Activated CD8-positive, alpha-beta memory T cell treated with anti-CD3 and anti-CD28 coated beads, Interleukin-2, amount 50 U/mL, for 24 hours (primary cell): ENCODE measurements at regions not wholly inside any gene's neighbourhood (a gene's known extent, or its start where the extent isn't known, plus 50 kb on each side); places are given as distances from the start of the nearest gene placed in this dataset.
"Not testable (repeated sequence)": the region's sequence is repeated elsewhere in the genome, so short reads cannot be mapped to it uniquely, and the experiment has no call there.

Source experiments
- DNase-seq: peaks from one replicate; pipeline ENCODE4 v3.0.0-alpha.2; 2020; ENCODE audit errors: extremely low read depth

GRCh38 chr22:48778308-48779195, 1049.1 kb downstream of the BRD1 start:
- no peak for DNase-seq

DNA sequence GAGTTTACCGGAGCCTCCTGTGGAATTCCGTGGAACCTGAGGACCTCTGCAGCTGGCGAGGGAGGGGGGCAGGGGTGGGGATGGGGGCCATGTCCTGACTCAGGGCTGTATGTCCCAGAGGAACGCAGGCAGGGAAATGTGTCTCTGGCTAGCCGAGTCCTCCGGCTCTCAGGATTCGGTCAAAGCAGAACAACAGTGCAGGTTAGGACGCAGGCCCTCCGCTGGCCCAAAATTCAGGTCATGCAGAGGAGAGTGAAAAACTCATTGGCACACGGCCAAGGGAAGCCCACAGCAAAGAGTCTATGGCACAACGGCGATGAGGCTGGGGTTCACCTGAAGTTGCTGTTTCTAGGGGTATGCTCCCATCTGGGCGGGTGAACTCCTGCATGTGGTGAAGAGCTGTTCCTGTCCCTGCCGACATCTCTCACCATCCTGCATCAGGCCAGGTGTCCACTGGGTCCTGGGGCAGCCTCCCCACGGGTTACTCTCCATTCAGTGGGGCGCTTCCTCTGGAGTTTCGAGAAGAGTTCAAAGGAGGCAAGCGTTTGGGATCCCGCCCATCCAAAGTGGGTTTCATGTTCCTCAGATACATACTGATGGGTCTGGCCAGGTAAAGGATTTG, 1055.3 kb downstream of the BRD1 start:
- no peak for DNase-seq

DNA sequence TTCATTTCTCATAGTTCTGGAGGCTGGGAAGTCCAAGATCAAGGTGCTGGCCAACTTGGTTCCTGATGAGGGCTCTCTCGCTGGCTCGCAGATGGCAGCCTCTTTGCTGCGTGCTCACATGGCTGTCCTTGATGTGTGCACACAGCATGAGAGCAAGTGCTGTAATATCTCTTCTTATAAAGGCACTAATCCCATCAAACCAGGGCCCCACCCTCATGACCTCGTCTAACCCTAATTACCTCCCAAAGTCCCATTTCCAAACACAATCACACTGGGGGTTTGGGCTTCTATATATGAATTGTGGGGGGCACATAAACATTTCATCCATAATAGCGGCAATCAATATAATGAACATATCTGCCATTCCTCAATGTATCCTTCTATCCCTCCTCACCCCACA, 1062.1 kb downstream of the BRD1 start:
- DNase-seq, result no peak

DNA sequence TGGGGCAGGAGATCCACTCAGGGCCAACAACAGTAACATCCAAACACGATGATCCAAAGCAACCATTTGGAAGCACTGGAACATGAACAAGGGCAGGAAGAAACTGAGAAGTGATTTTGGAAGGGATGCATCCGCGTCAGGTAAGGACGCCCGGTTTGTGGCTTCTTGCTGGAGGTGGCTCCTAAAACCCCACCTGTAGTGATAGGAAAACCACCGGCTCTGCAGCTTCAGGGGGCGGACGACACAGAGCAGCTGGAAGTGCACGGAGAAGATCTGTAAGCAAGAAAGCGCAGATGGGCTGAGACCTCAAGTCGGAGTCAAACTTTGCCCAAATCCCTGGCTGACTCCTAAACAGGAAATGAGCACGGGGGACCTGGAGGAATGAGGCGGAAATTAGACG, 1066.1 kb downstream of the BRD1 start:
- no peak for DNase-seq

GRCh38 chr22:48760481-48761390, 1066.9 kb downstream of the BRD1 start:
- DNase-seq, result no peak

DNA sequence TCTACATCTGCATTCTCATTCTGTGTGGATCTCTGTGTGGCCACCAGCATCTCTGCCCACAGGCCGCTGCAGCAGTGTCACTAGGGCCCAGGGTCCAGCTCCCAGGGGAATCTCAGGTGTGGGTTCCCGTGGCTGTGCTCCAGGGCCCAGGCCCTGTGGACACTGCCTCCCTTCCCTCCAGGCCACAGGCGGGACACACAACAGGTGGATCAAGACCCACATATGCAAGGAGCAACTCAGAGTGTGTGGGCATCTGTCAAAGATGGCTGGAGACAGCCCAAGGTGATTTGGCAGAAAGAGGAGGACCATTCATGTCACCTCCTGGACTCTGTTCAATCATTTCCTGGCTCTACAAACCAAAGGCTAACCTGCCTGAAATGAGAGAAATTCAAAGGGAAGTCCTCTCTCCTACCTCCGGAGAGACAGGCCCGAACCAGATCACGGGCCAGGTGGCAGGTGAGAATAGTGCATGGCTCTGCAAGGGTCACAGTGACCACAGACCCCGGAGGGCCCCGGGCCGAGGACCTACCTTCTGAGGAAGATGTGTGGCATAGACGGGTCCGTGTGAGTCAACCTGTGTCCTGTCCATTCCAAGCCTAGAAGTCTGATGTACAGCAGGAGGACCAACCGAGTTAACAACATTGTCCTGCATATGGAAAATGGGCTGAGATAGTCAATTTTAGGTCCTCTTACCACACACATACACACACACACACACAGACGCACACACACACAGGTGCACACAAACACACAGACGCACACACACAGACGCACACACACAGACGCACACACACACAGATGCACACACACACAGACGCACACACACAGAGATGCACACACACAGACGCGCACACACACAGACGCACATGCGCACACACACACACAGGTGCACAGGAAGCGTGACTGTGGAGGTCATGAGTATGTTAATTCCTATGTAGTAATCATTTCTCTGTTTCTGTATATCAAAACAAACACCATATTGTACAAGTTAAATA, 1068.5 kb downstream of the BRD1 start:
- no peak for DNase-seq

DNA sequence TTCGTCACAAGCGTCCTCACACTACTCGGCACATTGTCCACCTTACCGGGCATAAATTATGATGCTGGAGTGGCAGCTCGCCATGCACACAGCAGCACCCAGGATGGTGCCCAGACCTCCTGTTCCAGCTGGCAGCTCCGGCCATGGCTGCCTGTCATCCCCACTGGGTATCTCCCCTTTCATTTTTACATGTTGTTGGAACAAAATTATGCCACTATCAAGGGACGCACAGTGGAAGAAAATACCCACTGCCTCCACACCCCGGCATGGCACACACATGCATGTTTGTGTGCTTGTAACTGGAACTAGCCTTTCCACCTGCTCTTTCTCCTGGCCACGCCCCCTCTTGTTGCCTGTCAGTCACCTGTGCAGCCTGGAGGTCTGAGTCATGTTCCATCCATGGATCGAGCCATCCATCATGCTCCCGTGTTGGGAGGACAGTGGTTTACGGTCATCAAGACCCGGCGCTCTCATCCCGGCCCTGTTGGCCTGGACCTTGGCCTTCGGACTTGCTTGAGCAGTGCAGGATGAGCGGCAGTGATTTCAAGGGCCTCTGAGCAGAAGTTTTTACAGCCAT, 1069.6 kb downstream of the BRD1 start:
- no peak for DNase-seq

DNA sequence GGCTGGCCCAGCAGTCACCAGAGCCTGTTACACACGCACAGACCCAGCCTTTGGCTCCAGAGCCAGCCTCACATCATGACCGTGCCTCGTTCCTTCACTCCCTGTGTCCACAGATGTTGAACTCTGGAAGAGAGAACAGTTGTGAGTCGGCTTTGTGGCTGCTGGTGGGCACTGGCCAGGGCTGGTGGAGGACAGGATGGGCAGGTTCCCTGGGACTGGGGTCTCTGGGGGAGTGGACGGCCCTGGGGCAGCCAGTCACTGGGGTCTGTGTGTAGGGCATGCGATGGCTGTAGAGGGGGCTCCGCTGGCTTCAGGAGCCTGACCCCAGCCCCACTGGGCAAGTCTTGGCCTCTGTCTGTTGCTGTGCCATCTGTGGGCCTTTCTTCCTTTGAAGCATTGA, 1070.1 kb downstream of the BRD1 start:
- DNase-seq, result no peak

DNA sequence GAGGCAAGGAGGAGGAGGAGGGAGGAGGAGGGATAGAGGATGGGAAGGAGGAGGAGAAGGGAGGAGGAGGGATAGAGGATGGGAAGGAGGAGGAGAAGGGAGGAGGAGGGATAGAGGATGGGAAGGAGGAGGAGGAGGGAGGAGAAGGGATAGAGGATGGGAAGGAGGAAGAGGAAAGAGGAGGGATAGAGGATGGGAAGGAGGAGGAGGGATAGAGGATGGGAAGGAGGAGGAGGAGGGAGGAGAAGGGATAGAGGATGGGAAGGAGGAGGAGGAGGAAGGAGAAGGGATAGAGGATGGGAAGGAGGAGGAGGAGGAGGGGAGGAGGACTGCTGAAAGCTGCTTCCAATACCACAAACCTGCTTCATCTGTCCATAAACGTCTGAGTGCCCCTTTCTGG, 1070.5 kb downstream of the BRD1 start:
- DNase-seq, result not testable (repeated sequence)

- DNase-seq, result no peak
Measured at GRCh38 chr22:48756146-48757111, 1071.2 kb downstream of the BRD1 start.

DNA sequence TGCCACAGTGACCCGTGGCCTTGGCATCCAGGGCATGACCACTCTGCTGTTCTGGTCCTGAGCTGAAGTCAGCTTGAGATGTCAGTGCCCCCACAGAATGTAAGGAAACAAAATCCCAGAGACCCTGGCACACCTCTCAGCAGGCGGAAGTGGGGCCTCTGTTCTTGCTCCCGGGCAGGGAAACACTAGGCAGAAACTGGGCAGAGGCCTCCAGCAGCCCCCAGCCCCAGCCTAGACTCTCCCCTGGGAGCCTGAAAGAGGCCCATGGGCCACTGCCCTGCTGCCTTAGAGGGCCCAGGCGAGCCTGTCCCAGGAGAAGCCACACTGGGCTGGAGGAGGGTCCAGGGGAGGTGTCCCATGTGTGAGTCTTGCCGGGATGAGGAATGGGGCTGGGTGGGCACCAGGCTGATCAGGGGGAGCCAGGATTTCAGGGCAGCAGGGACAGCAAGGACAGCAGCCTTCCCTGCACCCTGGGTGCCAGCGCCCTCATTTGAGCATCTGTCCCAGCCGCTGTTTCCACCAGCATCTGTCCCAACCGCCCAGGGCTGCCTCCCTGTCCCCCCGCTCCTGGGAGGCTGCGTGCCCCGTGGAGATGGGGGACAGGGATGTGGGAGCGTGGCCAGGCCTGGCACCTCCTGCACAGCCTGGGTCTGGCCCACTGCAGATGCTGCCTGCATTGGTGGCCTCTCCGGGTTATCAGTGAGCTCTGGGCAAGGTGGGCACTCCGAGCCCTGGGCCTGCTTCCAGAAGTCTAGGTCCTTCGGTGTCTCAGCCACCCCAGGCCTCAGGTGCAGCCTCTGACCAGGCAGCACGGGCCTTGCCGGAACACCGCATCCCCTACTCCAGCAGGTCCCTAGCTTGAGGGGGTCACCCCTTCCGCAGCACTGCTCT, 1072.4 kb downstream of the BRD1 start:
- no peak for DNase-seq

DNA sequence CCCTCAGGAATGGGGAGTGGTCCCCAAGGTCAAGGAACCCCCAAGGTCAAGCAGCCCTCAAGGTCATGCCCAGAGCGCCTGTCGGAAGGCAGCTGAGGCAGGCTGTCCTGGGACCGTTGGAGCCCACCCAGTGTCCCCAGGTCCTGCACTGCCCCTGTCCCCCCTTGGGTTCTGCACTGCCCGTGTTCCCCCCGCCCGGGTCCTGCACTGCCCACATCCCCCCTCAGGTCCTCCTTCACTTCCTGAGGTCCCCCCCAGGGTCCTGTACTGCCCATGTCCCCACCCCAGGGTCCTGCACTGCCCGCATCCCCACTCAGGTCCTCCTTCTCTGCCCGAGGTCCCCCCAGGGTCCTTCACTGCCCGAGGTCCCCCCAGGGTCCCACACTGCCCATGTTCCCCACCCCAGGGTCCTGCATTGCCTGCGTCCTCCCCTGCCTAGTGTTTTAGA, 1073.0 kb downstream of the BRD1 start:
- no peak for DNase-seq

- DNase-seq, result no peak
Measured at GRCh38 chr22:48753752-48754517, 1073.7 kb downstream of the BRD1 start.

DNA sequence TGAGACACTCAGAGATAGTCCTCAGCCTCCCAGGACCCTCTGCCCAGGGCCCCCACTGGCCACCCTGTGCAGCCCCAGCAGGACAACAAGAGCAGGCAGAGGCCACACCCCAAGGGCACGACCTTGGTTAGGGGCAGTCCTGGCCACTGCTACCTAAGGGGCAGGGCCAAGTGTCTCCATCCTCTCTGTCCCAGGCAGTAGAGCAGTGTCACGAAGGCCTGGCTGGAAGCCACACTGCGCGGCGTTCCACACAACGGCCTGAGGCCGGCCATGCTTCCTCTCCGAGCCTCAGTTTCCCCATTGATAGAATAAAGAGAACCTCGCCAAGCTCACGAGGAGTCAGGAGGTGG, 1074.3 kb downstream of the BRD1 start:
- no peak for DNase-seq

DNA sequence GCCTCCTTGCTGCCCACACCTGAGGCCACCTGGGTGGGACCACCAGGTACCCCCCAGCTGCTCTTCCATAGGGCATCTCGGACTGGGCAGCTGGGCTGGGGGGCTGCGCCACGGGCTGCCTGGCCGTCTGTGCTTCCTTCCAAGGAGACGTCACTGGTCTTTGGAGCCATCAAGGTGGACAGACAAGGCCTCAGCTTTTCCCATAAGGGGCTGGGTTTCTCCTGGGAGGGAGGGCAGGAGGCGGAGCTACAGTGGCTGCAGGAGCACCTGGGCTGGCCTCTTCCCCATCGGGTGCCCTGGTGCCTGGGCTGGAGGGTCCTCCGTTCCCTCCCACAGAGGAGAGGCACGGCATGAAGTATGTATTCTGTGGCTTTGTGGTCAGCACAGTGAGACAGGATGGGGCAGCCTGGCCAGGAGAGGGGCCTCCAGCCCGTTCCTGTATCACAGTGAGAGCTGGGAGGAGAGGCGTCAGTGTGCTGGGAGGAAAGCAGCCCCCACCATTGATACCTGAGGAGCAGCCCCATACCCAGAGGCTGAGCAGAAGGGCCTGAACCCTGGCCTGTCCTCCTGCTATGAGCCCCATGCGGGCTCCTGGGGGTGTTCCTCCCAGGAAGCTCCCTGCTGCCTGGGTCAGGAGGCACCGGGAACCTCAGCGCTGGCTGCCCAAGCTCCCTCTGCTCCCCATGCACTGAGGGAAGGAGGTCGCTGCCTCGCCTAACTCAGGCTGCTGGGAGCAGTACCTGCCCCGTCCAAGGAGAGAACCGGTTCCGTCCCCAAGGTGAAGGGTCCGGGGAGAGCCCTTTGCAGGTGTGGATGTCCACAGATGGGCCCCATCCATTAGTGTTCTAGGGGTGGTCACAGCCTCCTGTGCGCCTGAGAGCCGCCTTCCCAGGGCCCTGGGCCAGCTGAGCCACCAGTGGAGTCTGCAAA, 1075.0 kb downstream of the BRD1 start:
- DNase-seq, result no peak

GRCh38 chr22:48751539-48752437, 1075.9 kb downstream of the BRD1 start:
- no peak for DNase-seq
